ENCODE measurements at regions not wholly inside any gene's neighbourhood (a gene's known extent, or its start where the extent isn't known, plus 50 kb on each side); places are given as distances from the start of the nearest gene placed in this dataset.
A peak's percentile ranks its signal among the peaks of the same experiment; 100 is the strongest.

GRCh38 chr11:31861011-31861410 is 49.9 kb upstream of the PAX6 start:
- H3K4me1 ChIP-seq = no peaks in the 10 kb centered on the region
- intact Hi-C loops (cut with DNase I) = no loop called here
- H3K36me3 ChIP-seq = no peaks in the 10 kb centered on the region
- H3K9me3 ChIP-seq = no peaks in the 10 kb centered on the region
- H3K27me3 ChIP-seq = no peaks in the 10 kb centered on the region
- no peak overlapping the region for H3K27ac ChIP-seq
- DNase-seq (ENCODE audit: extremely low spot score in 2 of 2) = peak in 1 of 2 donors; percentile 54
- TF ChIP-seq POLR2AphosphoS5 (IDR thresholded peaks at IDR 0.05; ENCODE audit: insufficient read depth in 1 of 2, low read depth in 1 of 2) = no peak
- TF ChIP-seq POLR2A (IDR thresholded peaks at IDR 0.05) = no peak
- TF ChIP-seq CTCF (IDR thresholded peaks at IDR 0.05) = no peak
- no peak overlapping the region for H3K4me3 ChIP-seq

Measured in vagina (tissue), 2 donors.